Posterior vena cava (tissue), 2 donors: ENCODE measurements at regions not wholly inside any gene's neighbourhood (a gene's known extent, or its start where the extent isn't known, plus 50 kb on each side); places are given as distances from the start of the nearest gene placed in this dataset.
A peak's percentile ranks its signal among the peaks of the same experiment; 100 is the strongest.

Experiments used
- DNase-seq: peaks from one replicate; pipeline ENCODE4 v3.0.0-alpha.2; 2020; ENCODE audit warnings: low spot score
- intact Hi-C, 2 donors: fragments of 100-400 bp; cut with DNase I; formaldehyde crosslinking; loops; one replicate each; pipeline versions ENCODE4 v1.14.1 to v1.14.2; 2022 to 2023
- donor health status: DM: yes; HTN: yes; CAD: no.
- donor health status: DM: yes; HTN: yes; CAD: no.

- intact Hi-C loops, result no loop called here
- peak; percentile 62 for DNase-seq
Measured at GRCh38 chr4:157824021-157824420, 348.8 kb downstream of the GASK1B start.

- peak; percentile 58 for DNase-seq
- intact Hi-C loops, result loop anchor here in 1 of 2 donors (1.0 kb wide), 1 partner anchor 39 kb away; no protein-coding TSS in a partner anchor
Measured at GRCh38 chr4:157821814-157822213, 351.0 kb downstream of the GASK1B start.

- no peak for DNase-seq
- intact Hi-C loops, result no loop called here
Measured at GRCh38 chr4:157819693-157820464, 352.9 kb downstream of the GASK1B start.

GRCh38 chr4:157818946-157819692 is 353.7 kb downstream of the GASK1B start:
- DNase-seq, result peak; percentile 78

GRCh38 chr4:157810137-157810774 is 362.6 kb downstream of the GASK1B start:
- intact Hi-C loops, result no loop called here
- no peak for DNase-seq

More at GRCh38 chr4:157818946-157819692, 353.7 kb downstream of the GASK1B start:
- intact Hi-C loops, result no loop called here

- intact Hi-C loops, result no loop called here
- no peak for DNase-seq
Measured at GRCh38 chr4:157808796-157809383, 363.9 kb downstream of the GASK1B start.

GRCh38 chr4:157806184-157806583 is 366.6 kb downstream of the GASK1B start:
- intact Hi-C loops, result no loop called here

GRCh38 chr4:157804986-157805385 is 367.8 kb downstream of the GASK1B start:
- no peak for DNase-seq
- intact Hi-C loops, result no loop called here

More at GRCh38 chr4:157806184-157806583, 366.6 kb downstream of the GASK1B start:
- DNase-seq, result no peak

GRCh38 chr4:157803845-157804521 is 368.8 kb downstream of the GASK1B start:
- intact Hi-C loops, result no loop called here
- no peak for DNase-seq

GRCh38 chr4:157803421-157803820 is 369.4 kb downstream of the GASK1B start:
- intact Hi-C loops, result no loop called here
- DNase-seq, result no peak

- DNase-seq, result no peak
- intact Hi-C loops, result no loop called here
Measured at GRCh38 chr4:157795495-157795894, 377.3 kb downstream of the GASK1B start.

- no peak for DNase-seq
- intact Hi-C loops, result no loop called here
Measured at GRCh38 chr4:157792716-157793115, 380.1 kb downstream of the GASK1B start.

GRCh38 chr4:157791236-157791635 is 381.6 kb downstream of the GASK1B start:
- DNase-seq, result no peak
- intact Hi-C loops, result no loop called here

- intact Hi-C loops, result no loop called here
Measured at GRCh38 chr4:157787618-157788017, 385.2 kb downstream of the GASK1B start.

GRCh38 chr4:157781361-157781760 is 391.5 kb downstream of the GASK1B start:
- intact Hi-C loops, result no loop called here
- no peak for DNase-seq

More at GRCh38 chr4:157787618-157788017, 385.2 kb downstream of the GASK1B start:
- DNase-seq, result no peak

GRCh38 chr4:157779081-157779480 is 393.7 kb downstream of the GASK1B start:
- no peak for DNase-seq
- intact Hi-C loops, result no loop called here

- intact Hi-C loops, result no loop called here
- no peak for DNase-seq
Measured at GRCh38 chr4:157776930-157777528, 395.8 kb downstream of the GASK1B start.

- no peak for DNase-seq
- intact Hi-C loops, result no loop called here
Measured at GRCh38 chr4:157775971-157776370, 396.9 kb downstream of the GASK1B start.

- DNase-seq, result no peak
- intact Hi-C loops, result no loop called here
Measured at GRCh38 chr4:157772907-157773306, 399.9 kb downstream of the GASK1B start.
